Kidney capillary endothelial cell (primary cell): ENCODE measurements at regions not wholly inside any gene's neighbourhood (a gene's known extent, or its start where the extent isn't known, plus 50 kb on each side); places are given as distances from the start of the nearest gene placed in this dataset.

Experiments
- DNase-seq: peaks from one replicate; pipeline ENCODE4 v3.0.0-alpha.2; 2018; ENCODE audit warnings: low spot score

GRCh38 chr15:91473894-91474545 is 374.0 kb downstream of the SV2B start:
- DNase-seq: no peak

- no peak for DNase-seq
These were observed 376.6 kb upstream of the SLCO3A1 start for GRCh38 chr15:91476861-91477260.

GRCh38 chr15:91478717-91479191 is 374.8 kb upstream of the SLCO3A1 start:
- DNase-seq: no peak

- DNase-seq: no peak
These were observed 373.1 kb upstream of the SLCO3A1 start for GRCh38 chr15:91480426-91480825.

- DNase-seq: no peak
These were observed 370.7 kb upstream of the SLCO3A1 start for GRCh38 chr15:91482799-91483198.

- DNase-seq: no peak
These were observed 369.4 kb upstream of the SLCO3A1 start for GRCh38 chr15:91484141-91484540.

- no peak for DNase-seq
These were observed 365.1 kb upstream of the SLCO3A1 start for GRCh38 chr15:91488452-91488851.

- no peak for DNase-seq
These were observed 363.3 kb upstream of the SLCO3A1 start for GRCh38 chr15:91490211-91490610.

- DNase-seq: no peak
These were observed 362.2 kb upstream of the SLCO3A1 start for GRCh38 chr15:91491101-91491950.

- DNase-seq: no peak
These were observed 356.5 kb upstream of the SLCO3A1 start for GRCh38 chr15:91496754-91497691.

GRCh38 chr15:91498046-91498748 is 355.3 kb upstream of the SLCO3A1 start:
- DNase-seq: no peak

GRCh38 chr15:91498749-91499062 is 354.8 kb upstream of the SLCO3A1 start:
- DNase-seq: no peak

- no peak for DNase-seq
These were observed 353.6 kb upstream of the SLCO3A1 start for GRCh38 chr15:91499774-91500383.

- DNase-seq: no peak
These were observed 344.9 kb upstream of the SLCO3A1 start for GRCh38 chr15:91508633-91509032.

- DNase-seq: no peak
These were observed 339.4 kb upstream of the SLCO3A1 start for GRCh38 chr15:91514147-91514546.

GRCh38 chr15:91515188-91515754 is 338.2 kb upstream of the SLCO3A1 start:
- DNase-seq: peak; percentile 84

- DNase-seq: no peak
These were observed 336.6 kb upstream of the SLCO3A1 start for GRCh38 chr15:91516866-91517265.

- DNase-seq: peak; percentile 42
These were observed 335.9 kb upstream of the SLCO3A1 start for GRCh38 chr15:91517491-91518200.

- DNase-seq: no peak
These were observed 332.7 kb upstream of the SLCO3A1 start for GRCh38 chr15:91520850-91521249.

GRCh38 chr15:91521548-91521947 is 332.0 kb upstream of the SLCO3A1 start:
- DNase-seq: no peak
